NCI-H2227 (cell line): ENCODE measurements at regions not wholly inside any gene's neighbourhood (a gene's known extent, or its start where the extent isn't known, plus 50 kb on each side); places are given as distances from the start of the nearest gene placed in this dataset.
"Not testable (repeated sequence)": the region's sequence is repeated elsewhere in the genome, so short reads cannot be mapped to it uniquely, and the experiment has no call there.

Experiments
- DNase-seq: peaks from one replicate; lab custom pipeline; 2025; ENCODE audit not compliant: unreplicated experiment; lab: John Stamatoyannopoulos, UW

- no peak for DNase-seq
Observed at GRCh38 chr9:82052081-82052480, 63.5 kb downstream of the SPATA31D1 start.

GRCh38 chr9:82054264-82055015 is 65.9 kb downstream of the SPATA31D1 start:
- DNase-seq = no peak

GRCh38 chr9:82057805-82058204 is 69.2 kb downstream of the SPATA31D1 start:
- DNase-seq = no peak

GRCh38 chr9:82061801-82062200 is 73.2 kb downstream of the SPATA31D1 start:
- DNase-seq = not testable (repeated sequence)

GRCh38 chr9:82062245-82062644 is 73.7 kb downstream of the SPATA31D1 start:
- no peak for DNase-seq

- no peak for DNase-seq
Observed at GRCh38 chr9:82073551-82074543, 85.3 kb downstream of the SPATA31D1 start.

- no peak for DNase-seq
Observed at GRCh38 chr9:82080265-82080664, 91.7 kb downstream of the SPATA31D1 start.

- DNase-seq = no peak
Observed at GRCh38 chr9:82081496-82081895, 92.9 kb downstream of the SPATA31D1 start.

GRCh38 chr9:82082563-82082962 is 94.0 kb downstream of the SPATA31D1 start:
- DNase-seq = no peak

- no peak for DNase-seq
Observed at GRCh38 chr9:82088591-82088990, 100.0 kb downstream of the SPATA31D1 start.

- peak; percentile 87 for DNase-seq
Observed at GRCh38 chr9:82090046-82090445, 101.5 kb downstream of the SPATA31D1 start.

GRCh38 chr9:82091100-82091499 is 102.5 kb downstream of the SPATA31D1 start:
- no peak for DNase-seq

GRCh38 chr9:82091610-82092009 is 103.0 kb downstream of the SPATA31D1 start:
- DNase-seq = no peak

- DNase-seq = no peak
Observed at GRCh38 chr9:82101475-82101874, 112.9 kb downstream of the SPATA31D1 start.

GRCh38 chr9:82104252-82104651 is 115.7 kb downstream of the SPATA31D1 start:
- no peak for DNase-seq

GRCh38 chr9:82105729-82106128 is 117.2 kb downstream of the SPATA31D1 start:
- no peak for DNase-seq

- no peak for DNase-seq
Observed at GRCh38 chr9:82106536-82106935, 118.0 kb downstream of the SPATA31D1 start.

- DNase-seq = no peak
Observed at GRCh38 chr9:82108474-82108873, 119.9 kb downstream of the SPATA31D1 start.

- DNase-seq = no peak
Observed at GRCh38 chr9:82108941-82109340, 120.4 kb downstream of the SPATA31D1 start.

- no peak for DNase-seq
Observed at GRCh38 chr9:82109626-82110025, 121.1 kb downstream of the SPATA31D1 start.

- no peak for DNase-seq
Observed at GRCh38 chr9:82110881-82111280, 122.3 kb downstream of the SPATA31D1 start.

- DNase-seq = no peak
Observed at GRCh38 chr9:82115331-82115730, 126.8 kb downstream of the SPATA31D1 start.
